HL-60 (cell line): ENCODE measurements at regions not wholly inside any gene's neighbourhood (a gene's known extent, or its start where the extent isn't known, plus 50 kb on each side); places are given as distances from the start of the nearest gene placed in this dataset.

Experiments
- DNase-seq, 2 experiments: peaks; one replicate each; pipeline ENCODE4 v3.0.0-alpha.2; 2010 to 2020; ENCODE audit warnings: low read depth in 1 of 2, low spot score in 1 of 2
- H3K27ac ChIP-seq: fragments of 250-450 bp; sonication (Bioruptor Pico); replicated peaks from 2 replicates; pipeline ENCODE4 v1.5.1; 2020; ENCODE audit warnings: mild to moderate bottlenecking, moderate library complexity
- H3K27me3 ChIP-seq: fragments of 250-450 bp; sonication (Bioruptor Pico); 2 replicates; pipeline ENCODE4 v1.5.1; 2021; ENCODE audit warnings: mild to moderate bottlenecking, moderate library complexity; ENCODE audit not compliant: insufficient read depth, poor library complexity, severe bottlenecking
- H3K4me3 ChIP-seq: replicated peaks from 2 replicates; pipeline ENCODE4 v1.5.1; 2011; ENCODE audit warnings: mild to moderate bottlenecking, control low read depth, low read length; ENCODE audit not compliant: insufficient read depth
- GABPA ChIP-seq: IDR thresholded peaks from 2 replicates; pipeline ENCODE4 v1.6.1; 2012; ENCODE audit warnings: low read depth
- POLR2AphosphoS5 ChIP-seq: IDR thresholded peaks from 2 replicates; pipeline ENCODE4 v1.6.1; 2012; ENCODE audit warnings: low read depth
- SPI1 ChIP-seq: IDR thresholded peaks from 2 replicates; pipeline ENCODE4 v1.6.1; 2012; ENCODE audit warnings: low read depth, mild to moderate bottlenecking, borderline replicate concordance
- TF ChIP-seq, protein P1 (sequence below): IDR thresholded peaks from 2 replicates; pipeline ENCODE4 v1.6.1; 2012; ENCODE audit warnings: low read depth; ENCODE audit not compliant: insufficient replicate concordance
- TF ChIP-seq, protein P2 (sequence below): IDR thresholded peaks from one replicate; pipeline ENCODE4 v1.5.1; 2011; ENCODE audit warnings: low read length, control low read depth, inconsistent platforms; ENCODE audit not compliant: insufficient read depth

GRCh38 chr2:22795287-22795866, 589.6 kb upstream of the KLHL29 start:
- DNase-seq: no peak
- Histone ChIP-seq H3K4me3 (no peak overlapping the region), H3K27ac (no peak overlapping the region), H3K27me3 (no peaks in the 10 kb centered on the region)
- TF ChIP-seq SPI1 (no peak), GABPA (no peak), POLR2AphosphoS5 (no peak)
- TF ChIP-seq, protein P1, sequence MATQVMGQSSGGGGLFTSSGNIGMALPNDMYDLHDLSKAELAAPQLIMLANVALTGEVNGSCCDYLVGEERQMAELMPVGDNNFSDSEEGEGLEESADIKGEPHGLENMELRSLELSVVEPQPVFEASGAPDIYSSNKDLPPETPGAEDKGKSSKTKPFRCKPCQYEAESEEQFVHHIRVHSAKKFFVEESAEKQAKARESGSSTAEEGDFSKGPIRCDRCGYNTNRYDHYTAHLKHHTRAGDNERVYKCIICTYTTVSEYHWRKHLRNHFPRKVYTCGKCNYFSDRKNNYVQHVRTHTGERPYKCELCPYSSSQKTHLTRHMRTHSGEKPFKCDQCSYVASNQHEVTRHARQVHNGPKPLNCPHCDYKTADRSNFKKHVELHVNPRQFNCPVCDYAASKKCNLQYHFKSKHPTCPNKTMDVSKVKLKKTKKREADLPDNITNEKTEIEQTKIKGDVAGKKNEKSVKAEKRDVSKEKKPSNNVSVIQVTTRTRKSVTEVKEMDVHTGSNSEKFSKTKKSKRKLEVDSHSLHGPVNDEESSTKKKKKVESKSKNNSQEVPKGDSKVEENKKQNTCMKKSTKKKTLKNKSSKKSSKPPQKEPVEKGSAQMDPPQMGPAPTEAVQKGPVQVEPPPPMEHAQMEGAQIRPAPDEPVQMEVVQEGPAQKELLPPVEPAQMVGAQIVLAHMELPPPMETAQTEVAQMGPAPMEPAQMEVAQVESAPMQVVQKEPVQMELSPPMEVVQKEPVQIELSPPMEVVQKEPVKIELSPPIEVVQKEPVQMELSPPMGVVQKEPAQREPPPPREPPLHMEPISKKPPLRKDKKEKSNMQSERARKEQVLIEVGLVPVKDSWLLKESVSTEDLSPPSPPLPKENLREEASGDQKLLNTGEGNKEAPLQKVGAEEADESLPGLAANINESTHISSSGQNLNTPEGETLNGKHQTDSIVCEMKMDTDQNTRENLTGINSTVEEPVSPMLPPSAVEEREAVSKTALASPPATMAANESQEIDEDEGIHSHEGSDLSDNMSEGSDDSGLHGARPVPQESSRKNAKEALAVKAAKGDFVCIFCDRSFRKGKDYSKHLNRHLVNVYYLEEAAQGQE: no peak
- TF ChIP-seq, protein P2, sequence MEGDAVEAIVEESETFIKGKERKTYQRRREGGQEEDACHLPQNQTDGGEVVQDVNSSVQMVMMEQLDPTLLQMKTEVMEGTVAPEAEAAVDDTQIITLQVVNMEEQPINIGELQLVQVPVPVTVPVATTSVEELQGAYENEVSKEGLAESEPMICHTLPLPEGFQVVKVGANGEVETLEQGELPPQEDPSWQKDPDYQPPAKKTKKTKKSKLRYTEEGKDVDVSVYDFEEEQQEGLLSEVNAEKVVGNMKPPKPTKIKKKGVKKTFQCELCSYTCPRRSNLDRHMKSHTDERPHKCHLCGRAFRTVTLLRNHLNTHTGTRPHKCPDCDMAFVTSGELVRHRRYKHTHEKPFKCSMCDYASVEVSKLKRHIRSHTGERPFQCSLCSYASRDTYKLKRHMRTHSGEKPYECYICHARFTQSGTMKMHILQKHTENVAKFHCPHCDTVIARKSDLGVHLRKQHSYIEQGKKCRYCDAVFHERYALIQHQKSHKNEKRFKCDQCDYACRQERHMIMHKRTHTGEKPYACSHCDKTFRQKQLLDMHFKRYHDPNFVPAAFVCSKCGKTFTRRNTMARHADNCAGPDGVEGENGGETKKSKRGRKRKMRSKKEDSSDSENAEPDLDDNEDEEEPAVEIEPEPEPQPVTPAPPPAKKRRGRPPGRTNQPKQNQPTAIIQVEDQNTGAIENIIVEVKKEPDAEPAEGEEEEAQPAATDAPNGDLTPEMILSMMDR: no peak

GRCh38 chr2:22798386-22798785, 586.6 kb upstream of the KLHL29 start:
- H3K4me3 ChIP-seq: no peak overlapping the region
- TF ChIP-seq SPI1 (no peak), POLR2AphosphoS5 (no peak), GABPA (no peak)
- TF ChIP-seq, protein P2: no peak
- TF ChIP-seq, protein P1: no peak
- H3K27ac ChIP-seq: no peak overlapping the region
- H3K27me3 ChIP-seq: no peaks in the 10 kb centered on the region
- no peak for DNase-seq

GRCh38 chr2:22800412-22800811, 584.6 kb upstream of the KLHL29 start:
- H3K4me3 ChIP-seq: no peak overlapping the region
- no peak for TF ChIP-seq GABPA
- no peak for TF ChIP-seq SPI1
- TF ChIP-seq POLR2AphosphoS5: no peak
- TF ChIP-seq, protein P1: no peak
- TF ChIP-seq, protein P2: no peak
- DNase-seq: no peak
- H3K27ac ChIP-seq: no peak overlapping the region
- H3K27me3 ChIP-seq: no peaks in the 10 kb centered on the region
